ENCODE measurements at regions not wholly inside any gene's neighbourhood (a gene's known extent, or its start where the extent isn't known, plus 50 kb on each side); places are given as distances from the start of the nearest gene placed in this dataset.

DNA sequence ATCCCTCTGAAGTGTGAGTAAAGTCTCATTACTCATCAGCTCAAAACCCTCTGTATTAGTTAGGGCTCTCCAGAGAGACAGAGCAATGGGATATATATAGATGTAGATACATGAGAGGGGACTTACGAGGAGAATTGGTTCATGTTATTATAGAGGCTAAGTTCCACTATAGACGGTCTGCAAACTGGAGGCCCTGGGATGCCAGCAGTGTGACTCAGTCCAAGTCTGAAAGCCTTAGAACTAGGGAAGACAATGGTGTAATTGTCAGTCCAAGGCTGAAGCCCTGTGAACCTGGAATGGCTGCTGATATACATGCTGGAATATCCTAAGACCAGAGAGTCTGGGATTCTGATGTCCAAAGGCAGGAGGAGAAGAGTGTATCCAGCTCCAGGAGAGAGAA is 57.3 kb upstream of the CEP83 start:
- no peaks in the 10 kb centered on the region for H3K4me1 Mint-ChIP-seq (ENCODE audit: insufficient read depth, unreplicated experiment)
- no peaks in the 10 kb centered on the region for H3K27me3 Mint-ChIP-seq (ENCODE audit: insufficient read depth, unreplicated experiment)
- no TSS peak for BruUV-seq (replicated peaks)
- TF ChIP-seq, protein P1, sequence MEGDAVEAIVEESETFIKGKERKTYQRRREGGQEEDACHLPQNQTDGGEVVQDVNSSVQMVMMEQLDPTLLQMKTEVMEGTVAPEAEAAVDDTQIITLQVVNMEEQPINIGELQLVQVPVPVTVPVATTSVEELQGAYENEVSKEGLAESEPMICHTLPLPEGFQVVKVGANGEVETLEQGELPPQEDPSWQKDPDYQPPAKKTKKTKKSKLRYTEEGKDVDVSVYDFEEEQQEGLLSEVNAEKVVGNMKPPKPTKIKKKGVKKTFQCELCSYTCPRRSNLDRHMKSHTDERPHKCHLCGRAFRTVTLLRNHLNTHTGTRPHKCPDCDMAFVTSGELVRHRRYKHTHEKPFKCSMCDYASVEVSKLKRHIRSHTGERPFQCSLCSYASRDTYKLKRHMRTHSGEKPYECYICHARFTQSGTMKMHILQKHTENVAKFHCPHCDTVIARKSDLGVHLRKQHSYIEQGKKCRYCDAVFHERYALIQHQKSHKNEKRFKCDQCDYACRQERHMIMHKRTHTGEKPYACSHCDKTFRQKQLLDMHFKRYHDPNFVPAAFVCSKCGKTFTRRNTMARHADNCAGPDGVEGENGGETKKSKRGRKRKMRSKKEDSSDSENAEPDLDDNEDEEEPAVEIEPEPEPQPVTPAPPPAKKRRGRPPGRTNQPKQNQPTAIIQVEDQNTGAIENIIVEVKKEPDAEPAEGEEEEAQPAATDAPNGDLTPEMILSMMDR (IDR thresholded peaks at IDR 0.05; ENCODE audit: unreplicated experiment) = no peak
- H3K36me3 Mint-ChIP-seq (ENCODE audit: insufficient read depth, unreplicated experiment) = no peaks in the 10 kb centered on the region
- no peak overlapping the region for H3K27ac Mint-ChIP-seq (ENCODE audit: low read depth, unreplicated experiment)
- POLR2A ChIA-PET = interaction anchor here (0.6 kb wide), 1 partner anchor 358 kb away, joined by 3 read pairs; no protein-coding TSS in a partner anchor
- no peak overlapping the region for H3K4me3 Mint-ChIP-seq (ENCODE audit: unreplicated experiment)
- H3K9me3 Mint-ChIP-seq (ENCODE audit: unreplicated experiment) = peaks cover 17% of the 10 kb centered on the region
- intact Hi-C loops (cut with micrococcal nuclease) = no loop called here
- CTCF ChIA-PET = no interaction called here
- DNase-seq (ENCODE audit: unreplicated experiment) = no peak

DNA sequence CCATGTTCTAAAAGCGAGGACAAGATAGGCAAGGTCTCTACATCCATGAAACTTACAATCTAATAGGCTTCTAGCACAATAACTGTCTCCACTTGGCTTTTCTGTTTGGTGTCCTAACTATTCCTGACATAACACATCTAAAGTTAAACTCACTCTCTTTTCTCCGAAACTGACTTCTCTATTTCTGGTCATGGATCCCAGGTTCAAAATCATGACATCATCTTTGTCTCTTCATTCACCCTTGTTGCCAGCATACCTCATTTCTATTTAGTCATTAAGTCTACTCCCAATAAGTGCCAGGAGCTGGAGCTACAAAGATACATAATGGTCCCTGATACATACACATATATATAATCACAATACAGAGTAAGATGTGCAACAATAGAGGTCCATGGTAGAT is 53.9 kb upstream of the CEP83 start:
- DNase-seq (ENCODE audit: unreplicated experiment) = no peak
- Mint-ChIP-seq H3K4me1 (ENCODE audit: insufficient read depth, unreplicated experiment) (no peaks in the 10 kb centered on the region), H3K27me3 (ENCODE audit: insufficient read depth, unreplicated experiment) (no peaks in the 10 kb centered on the region), H3K9me3 (ENCODE audit: unreplicated experiment) (peaks cover 13% of the 10 kb centered on the region), H3K27ac (ENCODE audit: low read depth, unreplicated experiment) (no peak overlapping the region), H3K36me3 (ENCODE audit: insufficient read depth, unreplicated experiment) (no peaks in the 10 kb centered on the region), H3K4me3 (ENCODE audit: unreplicated experiment) (no peak overlapping the region)
- no TSS peak for BruUV-seq (replicated peaks)
- POLR2A ChIA-PET = no interaction called here
- intact Hi-C loops (cut with micrococcal nuclease) = no loop called here
- TF ChIP-seq, protein P1 (IDR thresholded peaks at IDR 0.05; ENCODE audit: unreplicated experiment) = no peak
- CTCF ChIA-PET = no interaction called here

DNA sequence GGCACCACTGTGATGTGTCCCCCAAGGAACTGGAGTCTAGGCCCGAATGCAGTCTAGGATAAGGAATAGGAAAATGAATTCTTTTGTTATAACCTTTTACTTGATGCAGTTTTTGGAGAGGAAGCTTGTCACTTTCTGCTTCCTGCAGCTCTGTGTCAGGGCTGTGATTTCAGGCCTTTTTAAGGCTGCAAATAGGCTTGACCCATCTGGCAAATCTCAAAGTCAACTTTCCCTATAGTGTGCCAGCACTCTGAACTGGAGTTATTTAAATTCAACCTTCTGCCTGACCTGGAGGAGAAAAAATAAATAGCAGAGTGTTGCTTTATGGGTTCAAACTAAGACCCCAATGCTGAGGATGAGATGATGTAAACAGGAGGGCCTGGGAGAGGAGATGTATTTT is 51.8 kb upstream of the CEP83 start:
- CTCF ChIA-PET = interaction anchor here (1.4 kb wide), 1 partner anchor 377 kb away, joined by 4 read pairs; no protein-coding TSS in a partner anchor
- no TSS peak for BruUV-seq (replicated peaks)
- H3K4me1 Mint-ChIP-seq (ENCODE audit: insufficient read depth, unreplicated experiment) = no peaks in the 10 kb centered on the region

DNA sequence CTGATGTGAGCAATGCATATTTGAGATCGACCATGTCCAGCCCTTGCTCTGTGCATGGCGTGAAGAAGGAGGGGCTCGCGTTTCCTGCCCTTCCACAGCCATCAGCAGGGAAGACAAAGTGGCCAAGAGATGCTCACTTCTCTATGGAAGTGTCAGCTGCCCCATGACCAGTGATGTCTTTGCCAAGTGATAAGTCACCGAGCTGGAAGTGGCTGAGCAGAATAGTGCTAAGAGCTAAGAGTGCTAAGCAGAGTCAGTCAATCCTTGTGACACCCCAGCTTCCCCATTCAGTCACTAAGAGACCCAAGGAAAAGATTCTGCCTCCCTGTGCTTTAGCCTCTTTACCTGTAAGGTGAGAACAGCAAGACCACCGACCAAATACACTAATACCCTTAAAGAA is 50.5 kb upstream of the CEP83 start:
- ChIA-PET CTCF (no interaction called here), POLR2A (no interaction called here)
- Mint-ChIP-seq H3K27ac (ENCODE audit: low read depth, unreplicated experiment) (no peak overlapping the region), H3K27me3 (ENCODE audit: insufficient read depth, unreplicated experiment) (no peaks in the 10 kb centered on the region), H3K4me1 (ENCODE audit: insufficient read depth, unreplicated experiment) (no peaks in the 10 kb centered on the region), H3K9me3 (ENCODE audit: unreplicated experiment) (peaks cover 7% of the 10 kb centered on the region), H3K36me3 (ENCODE audit: insufficient read depth, unreplicated experiment) (no peaks in the 10 kb centered on the region), H3K4me3 (ENCODE audit: unreplicated experiment) (no peak overlapping the region)
- BruUV-seq (replicated peaks) = no TSS peak
- no peak for DNase-seq (ENCODE audit: unreplicated experiment)
- TF ChIP-seq, protein P1 (IDR thresholded peaks at IDR 0.05; ENCODE audit: unreplicated experiment) = no peak
- intact Hi-C loops (cut with micrococcal nuclease) = no loop called here

More for the DNA sequence above, 51.8 kb upstream of the CEP83 start:
- intact Hi-C loops (cut with micrococcal nuclease) = no loop called here
- H3K27ac Mint-ChIP-seq (ENCODE audit: low read depth, unreplicated experiment) = no peak overlapping the region
- no peak for DNase-seq (ENCODE audit: unreplicated experiment)
- H3K4me3 Mint-ChIP-seq (ENCODE audit: unreplicated experiment) = no peak overlapping the region
- no peaks in the 10 kb centered on the region for H3K36me3 Mint-ChIP-seq (ENCODE audit: insufficient read depth, unreplicated experiment)
- H3K9me3 Mint-ChIP-seq (ENCODE audit: unreplicated experiment) = peaks cover 10% of the 10 kb centered on the region
- no peaks in the 10 kb centered on the region for H3K27me3 Mint-ChIP-seq (ENCODE audit: insufficient read depth, unreplicated experiment)
- POLR2A ChIA-PET = no interaction called here
- TF ChIP-seq, protein P1 (IDR thresholded peaks at IDR 0.05; ENCODE audit: unreplicated experiment) = no peak
